ENCODE measurements at regions not wholly inside any gene's neighbourhood (a gene's known extent, or its start where the extent isn't known, plus 50 kb on each side); places are given as distances from the start of the nearest gene placed in this dataset.
"Not testable (repeated sequence)": the region's sequence is repeated elsewhere in the genome, so short reads cannot be mapped to it uniquely, and the experiment has no call there.

DNA sequence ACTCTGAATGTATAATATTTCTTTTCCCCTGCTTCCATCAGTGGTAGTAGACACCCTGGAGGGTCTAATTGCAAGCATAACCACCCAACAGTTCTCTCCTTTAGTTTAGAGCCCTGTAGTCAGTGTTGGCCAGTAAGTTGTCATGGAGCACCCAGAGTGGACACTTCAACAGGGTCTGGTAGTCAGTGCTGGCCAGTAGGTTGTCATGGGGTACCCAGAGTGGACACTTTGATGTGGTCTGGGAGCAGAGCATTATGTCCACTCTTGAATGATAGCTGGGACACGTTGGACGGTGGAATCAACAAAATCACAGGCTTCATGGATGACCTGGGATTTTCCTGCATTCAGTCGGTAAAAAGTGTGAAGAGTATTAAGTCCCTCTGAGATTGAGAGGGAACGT, 864.9 kb upstream of the TPTE start:
- H3K27ac Mint-ChIP-seq; DNase-seq (ENCODE audit: low spot score in 2 of 2, unreplicated experiment in 2 of 2); H3K4me3 Mint-ChIP-seq; H3K36me3 Mint-ChIP-seq; H3K4me1 Mint-ChIP-seq; H3K27me3 Mint-ChIP-seq (ENCODE audit: low read depth): not testable (repeated sequence)
- peaks cover 27% of the 10 kb centered on the region for H3K9me3 Mint-ChIP-seq

DNA sequence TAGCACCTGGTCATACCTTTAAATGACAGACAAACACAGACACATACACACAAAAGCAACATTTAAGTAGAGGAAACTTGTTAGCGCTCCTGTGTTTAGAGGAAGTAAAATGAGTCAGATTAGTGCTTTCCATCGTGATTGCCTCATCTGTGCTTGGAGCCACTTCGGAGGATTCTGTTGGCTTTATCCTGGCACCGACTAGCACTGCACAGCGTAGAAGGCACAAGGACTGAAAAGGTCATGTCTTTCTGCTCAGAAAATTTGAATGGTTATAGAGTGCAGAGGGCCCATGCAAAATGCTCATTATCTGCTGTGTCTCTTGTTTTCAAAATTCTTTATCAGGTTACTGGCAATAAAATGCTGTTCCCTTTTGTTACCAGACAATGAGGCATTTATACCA, 863.6 kb upstream of the TPTE start:
- not testable (repeated sequence) for H3K27ac Mint-ChIP-seq; H3K36me3 Mint-ChIP-seq; H3K4me3 Mint-ChIP-seq; DNase-seq (ENCODE audit: low spot score in 2 of 2, unreplicated experiment in 2 of 2); H3K4me1 Mint-ChIP-seq; H3K27me3 Mint-ChIP-seq (ENCODE audit: low read depth)
- H3K9me3 Mint-ChIP-seq: peaks cover 17% of the 10 kb centered on the region

DNA sequence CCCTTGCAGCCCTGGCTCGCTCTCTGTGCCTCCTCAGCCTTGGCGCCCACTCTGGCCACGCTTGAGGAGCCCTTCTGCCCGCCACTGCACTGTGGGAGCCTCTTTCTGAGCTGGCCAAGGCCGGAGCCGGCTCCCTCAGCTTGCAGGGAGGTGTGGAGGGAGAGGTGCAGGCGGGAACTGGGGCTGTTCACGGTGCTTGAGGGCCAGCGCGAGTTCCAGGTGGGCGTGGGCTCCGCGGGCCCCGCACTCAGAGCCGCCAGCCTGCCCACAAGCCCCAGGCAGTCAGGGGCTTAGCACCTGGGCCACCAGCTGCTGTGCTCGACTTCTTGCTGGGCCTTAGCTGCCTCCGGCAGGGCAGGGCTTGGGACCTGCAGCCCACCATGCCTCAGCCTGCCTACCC, 861.5 kb upstream of the TPTE start:
- H3K36me3 Mint-ChIP-seq; H3K4me3 Mint-ChIP-seq; H3K27me3 Mint-ChIP-seq (ENCODE audit: low read depth); H3K27ac Mint-ChIP-seq; H3K4me1 Mint-ChIP-seq; DNase-seq (ENCODE audit: low spot score in 2 of 2, unreplicated experiment in 2 of 2): not testable (repeated sequence)
- H3K9me3 Mint-ChIP-seq: peaks cover 15% of the 10 kb centered on the region

DNA sequence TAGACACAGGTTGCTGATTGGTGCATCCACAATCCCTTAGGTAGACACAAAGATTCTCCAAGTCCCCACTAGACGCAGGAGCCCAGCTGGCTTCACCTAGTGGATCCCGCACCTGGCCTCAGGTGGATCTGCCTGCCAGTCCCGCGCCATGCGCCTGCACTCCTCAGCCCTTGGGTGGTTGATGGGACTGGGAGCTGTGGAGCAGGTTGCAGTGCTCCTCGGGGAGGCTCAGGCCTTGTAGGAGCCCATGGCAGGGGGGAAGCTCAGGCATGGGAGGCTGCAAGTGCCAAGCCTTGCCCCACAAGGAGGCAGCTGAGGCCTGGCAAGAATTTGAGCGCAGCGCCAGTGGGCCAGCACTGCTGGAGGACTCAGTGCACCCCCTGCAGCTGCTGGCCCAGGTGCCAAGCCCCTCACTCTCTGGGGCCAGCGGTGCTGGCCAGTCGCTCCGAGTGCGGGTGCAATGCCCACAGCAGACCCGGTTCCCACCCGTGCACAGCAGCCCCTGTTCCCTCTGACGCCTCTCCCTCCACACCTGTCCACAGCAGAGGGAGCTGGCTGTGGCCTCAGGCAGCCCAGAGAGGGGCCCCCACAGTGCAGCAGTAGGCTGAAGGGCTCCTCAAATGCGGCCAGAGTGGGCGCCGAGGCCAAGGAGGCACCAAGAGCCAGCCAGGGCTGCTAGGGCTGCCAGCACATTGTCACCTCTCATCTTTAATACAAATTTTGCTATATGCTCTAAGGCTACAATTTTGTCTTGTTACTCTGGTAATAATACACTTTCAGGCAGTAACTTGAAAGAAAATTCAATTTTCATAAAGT, 857.3 kb upstream of the TPTE start:
- H3K4me1 Mint-ChIP-seq; H3K27ac Mint-ChIP-seq; DNase-seq (ENCODE audit: low spot score in 2 of 2, unreplicated experiment in 2 of 2): not testable (repeated sequence)

DNA sequence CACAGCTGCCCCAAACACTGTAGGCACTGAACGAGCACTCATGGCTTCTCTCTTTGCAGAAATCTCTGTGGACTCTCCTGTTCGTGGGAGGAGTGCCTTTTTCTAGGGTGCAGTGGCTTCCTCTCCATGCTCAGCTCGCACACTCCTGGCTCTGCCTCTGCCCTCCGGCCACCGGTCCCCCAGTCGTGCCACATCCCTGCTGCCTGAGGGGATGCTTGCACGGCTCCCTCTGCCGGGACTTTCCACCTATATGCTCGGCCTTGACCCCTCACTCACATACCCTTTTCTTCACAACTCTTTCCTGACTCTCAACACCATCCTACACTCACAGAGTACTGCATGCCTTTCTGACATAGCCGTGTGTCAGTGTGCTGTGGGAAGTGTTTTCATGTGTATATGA, 845.6 kb upstream of the TPTE start:
- not testable (repeated sequence) for H3K4me3 Mint-ChIP-seq; H3K27ac Mint-ChIP-seq; H3K27me3 Mint-ChIP-seq (ENCODE audit: low read depth); H3K36me3 Mint-ChIP-seq; H3K4me1 Mint-ChIP-seq; H3K9me3 Mint-ChIP-seq; DNase-seq (ENCODE audit: low spot score in 2 of 2, unreplicated experiment in 2 of 2)

More for the DNA sequence above, 857.3 kb upstream of the TPTE start:
- not testable (repeated sequence) for H3K27me3 Mint-ChIP-seq (ENCODE audit: low read depth); H3K9me3 Mint-ChIP-seq; H3K4me3 Mint-ChIP-seq; H3K36me3 Mint-ChIP-seq

DNA sequence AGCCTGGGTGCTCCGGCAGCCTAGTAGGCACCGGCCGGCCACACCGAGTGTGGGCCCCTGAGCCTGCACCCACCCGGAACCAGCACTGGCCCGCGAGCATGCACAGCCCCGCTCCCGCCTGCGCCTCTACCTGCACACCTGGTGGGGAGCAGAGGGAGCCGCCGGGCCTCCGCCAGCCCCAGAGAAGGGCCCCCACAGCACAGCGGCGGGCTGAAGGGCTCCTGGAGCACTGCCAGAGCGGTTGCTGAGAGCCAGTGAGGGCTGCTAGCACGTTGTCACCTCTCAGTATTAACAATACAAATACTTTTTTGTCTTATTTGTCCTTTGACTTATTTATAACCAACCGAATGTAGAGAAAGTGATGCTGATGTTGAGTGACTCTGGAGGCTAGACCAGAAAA, 842.4 kb upstream of the TPTE start:
- not testable (repeated sequence) for H3K27me3 Mint-ChIP-seq (ENCODE audit: low read depth); DNase-seq (ENCODE audit: low spot score in 2 of 2, unreplicated experiment in 2 of 2); H3K9me3 Mint-ChIP-seq; H3K4me1 Mint-ChIP-seq; H3K27ac Mint-ChIP-seq; H3K4me3 Mint-ChIP-seq; H3K36me3 Mint-ChIP-seq

DNA sequence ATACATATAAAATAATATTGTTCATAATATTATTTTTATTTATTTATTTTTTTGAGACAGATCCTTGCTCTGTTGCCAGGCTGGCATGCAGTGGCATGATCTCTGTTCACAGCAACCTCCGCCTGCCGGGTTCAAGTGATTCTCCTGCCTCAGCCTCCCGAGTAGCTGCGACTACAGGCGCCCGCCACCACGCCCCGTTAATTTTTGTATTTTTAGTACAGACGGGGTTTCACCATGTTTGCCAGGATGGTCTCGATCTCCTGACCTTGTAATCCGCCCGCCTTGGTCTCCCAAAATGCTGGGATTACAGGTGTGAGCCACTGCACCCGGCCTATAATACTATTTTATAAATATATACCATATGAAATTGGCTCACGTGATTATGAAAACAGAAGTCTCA, 832.4 kb upstream of the TPTE start:
- not testable (repeated sequence) for H3K27ac Mint-ChIP-seq; H3K9me3 Mint-ChIP-seq; H3K4me3 Mint-ChIP-seq; DNase-seq (ENCODE audit: low spot score in 2 of 2, unreplicated experiment in 2 of 2); H3K36me3 Mint-ChIP-seq; H3K4me1 Mint-ChIP-seq; H3K27me3 Mint-ChIP-seq (ENCODE audit: low read depth)

DNA sequence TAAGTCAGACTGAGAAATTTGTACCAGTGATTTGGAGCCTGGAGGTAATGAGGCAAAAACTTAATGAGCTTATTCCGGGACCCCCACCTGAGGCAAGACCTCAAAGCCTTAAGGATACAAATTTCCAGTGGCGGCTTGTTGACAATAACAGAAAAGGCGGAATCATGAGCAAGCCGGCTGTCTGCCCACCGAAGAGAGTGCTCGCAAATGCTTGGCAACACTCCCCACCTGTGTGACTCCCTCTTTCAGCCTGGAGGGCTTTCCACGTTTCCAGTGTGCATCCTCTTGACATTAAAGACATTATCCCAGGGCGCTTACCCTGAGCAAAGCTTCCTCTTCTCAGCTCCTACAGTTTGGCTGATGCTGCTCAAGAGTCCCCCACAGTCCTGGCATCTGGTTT, 830.4 kb upstream of the TPTE start:
- not testable (repeated sequence) for H3K36me3 Mint-ChIP-seq; H3K4me3 Mint-ChIP-seq; H3K4me1 Mint-ChIP-seq; DNase-seq (ENCODE audit: low spot score in 2 of 2, unreplicated experiment in 2 of 2); H3K27me3 Mint-ChIP-seq (ENCODE audit: low read depth); H3K9me3 Mint-ChIP-seq; H3K27ac Mint-ChIP-seq

DNA sequence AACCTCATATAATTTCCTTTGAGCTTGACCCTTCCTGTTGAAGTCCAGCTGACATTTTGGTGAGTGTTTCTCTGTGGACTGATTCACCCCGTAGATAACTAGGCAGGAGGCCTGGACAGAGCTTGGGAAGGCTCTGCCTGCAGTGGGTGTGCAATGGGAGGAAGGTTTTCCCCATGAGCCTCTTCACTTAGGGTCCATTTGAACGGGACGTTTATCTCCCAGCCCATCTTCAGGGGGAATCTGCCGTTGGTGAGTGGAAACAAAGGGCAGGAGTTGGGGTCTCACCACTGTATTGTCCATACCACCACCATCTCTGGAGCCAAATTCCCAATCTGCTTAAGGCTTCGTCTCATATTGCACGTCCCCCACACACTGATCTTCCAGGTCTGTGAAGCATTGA, 825.6 kb upstream of the TPTE start:
- H3K27ac Mint-ChIP-seq; H3K9me3 Mint-ChIP-seq; DNase-seq (ENCODE audit: low spot score in 2 of 2, unreplicated experiment in 2 of 2); H3K27me3 Mint-ChIP-seq (ENCODE audit: low read depth); H3K4me3 Mint-ChIP-seq; H3K36me3 Mint-ChIP-seq; H3K4me1 Mint-ChIP-seq: not testable (repeated sequence)

DNA sequence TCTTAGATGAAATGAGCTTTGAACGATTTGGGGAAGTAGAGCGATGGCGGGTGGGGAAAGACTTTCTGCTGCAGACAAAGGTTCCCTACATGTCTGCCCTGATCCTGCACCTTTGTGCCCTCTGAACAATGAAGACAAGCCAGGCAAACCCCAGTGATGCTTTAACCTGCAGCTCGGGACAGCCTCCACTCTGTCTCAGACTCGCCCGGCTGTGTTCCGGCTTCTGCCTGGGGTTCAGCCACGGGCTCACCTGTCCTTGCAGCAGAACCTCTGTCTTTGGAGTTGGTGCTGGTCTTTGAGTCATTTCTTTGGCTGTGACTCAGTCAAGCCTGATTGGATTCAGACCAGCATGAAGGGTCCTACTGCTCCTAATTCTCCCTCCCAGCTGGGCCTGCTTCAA, 823.6 kb upstream of the TPTE start:
- not testable (repeated sequence) for H3K36me3 Mint-ChIP-seq, H3K4me3 Mint-ChIP-seq

DNA sequence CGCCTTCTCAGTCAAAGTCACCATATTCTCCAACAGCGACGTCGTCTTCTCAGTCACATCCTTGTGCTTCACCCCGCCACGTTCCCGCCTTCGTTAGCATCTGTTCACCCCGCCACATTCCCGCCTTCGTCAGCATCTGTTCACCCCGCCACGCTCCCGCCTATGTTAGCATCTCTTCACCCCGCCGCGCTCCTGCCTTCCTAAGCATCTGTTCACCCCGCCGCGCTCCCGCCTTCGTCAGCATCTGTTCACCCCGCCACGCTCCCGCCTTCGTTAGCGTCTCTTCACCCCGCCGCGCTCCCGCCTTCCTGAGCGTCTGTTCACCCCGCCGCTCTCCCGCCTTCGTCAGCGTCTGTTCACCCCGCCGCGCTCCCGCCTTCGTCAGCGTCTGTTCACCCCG, 816.4 kb upstream of the TPTE start:
- H3K27ac Mint-ChIP-seq; DNase-seq (ENCODE audit: low spot score in 2 of 2, unreplicated experiment in 2 of 2); H3K27me3 Mint-ChIP-seq (ENCODE audit: low read depth); H3K36me3 Mint-ChIP-seq; H3K9me3 Mint-ChIP-seq; H3K4me3 Mint-ChIP-seq; H3K4me1 Mint-ChIP-seq: not testable (repeated sequence)

More for the DNA sequence above, 823.6 kb upstream of the TPTE start:
- H3K27ac Mint-ChIP-seq; H3K9me3 Mint-ChIP-seq; H3K4me1 Mint-ChIP-seq; H3K27me3 Mint-ChIP-seq (ENCODE audit: low read depth); DNase-seq (ENCODE audit: low spot score in 2 of 2, unreplicated experiment in 2 of 2): not testable (repeated sequence)

DNA sequence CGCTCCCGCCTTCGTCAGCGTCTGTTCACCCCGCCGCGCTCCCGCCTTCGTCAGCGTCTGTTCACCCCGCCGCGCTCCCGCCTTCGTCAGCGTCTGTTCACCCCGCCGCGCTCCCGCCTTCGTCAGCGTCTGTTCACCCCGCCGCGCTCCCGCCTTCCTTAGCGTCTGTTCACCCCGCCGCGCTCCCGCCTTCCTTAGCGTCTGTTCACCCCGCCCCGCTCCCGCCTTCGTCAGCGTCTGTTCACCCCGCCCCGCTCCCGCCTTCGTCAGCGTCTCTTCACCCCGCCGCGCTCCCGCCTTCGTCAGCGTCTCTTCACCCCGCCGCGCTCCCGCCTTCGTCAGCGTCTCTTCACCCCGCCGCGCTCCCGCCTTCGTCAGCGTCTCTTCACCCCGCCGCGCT, 815.9 kb upstream of the TPTE start:
- H3K4me1 Mint-ChIP-seq; H3K27ac Mint-ChIP-seq; H3K9me3 Mint-ChIP-seq; H3K4me3 Mint-ChIP-seq; H3K27me3 Mint-ChIP-seq (ENCODE audit: low read depth); H3K36me3 Mint-ChIP-seq; DNase-seq (ENCODE audit: low spot score in 2 of 2, unreplicated experiment in 2 of 2): not testable (repeated sequence)

DNA sequence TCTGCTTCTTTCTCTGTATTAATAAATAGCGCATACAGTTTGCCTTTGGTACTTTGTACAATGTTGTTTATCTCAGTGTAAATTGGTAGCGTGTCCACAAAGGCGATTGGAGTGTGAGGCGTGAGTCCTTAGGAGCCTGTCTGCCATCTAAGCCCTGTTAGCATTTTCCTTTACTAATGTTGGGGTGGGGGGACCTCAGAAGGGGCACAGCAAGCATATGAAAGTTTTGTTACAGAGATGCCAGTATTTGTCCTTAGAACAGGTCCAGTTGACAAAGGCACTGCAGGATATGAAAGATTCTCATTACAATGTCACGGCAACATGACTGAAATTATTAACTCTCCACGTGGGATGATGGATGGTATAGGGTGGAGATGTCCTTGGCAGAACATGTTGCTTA, 796.8 kb upstream of the TPTE start:
- not testable (repeated sequence) for H3K4me1 Mint-ChIP-seq; H3K27ac Mint-ChIP-seq; H3K36me3 Mint-ChIP-seq; H3K27me3 Mint-ChIP-seq (ENCODE audit: low read depth); H3K4me3 Mint-ChIP-seq; DNase-seq (ENCODE audit: low spot score in 2 of 2, unreplicated experiment in 2 of 2)
- peaks cover 52% of the 10 kb centered on the region for H3K9me3 Mint-ChIP-seq

DNA sequence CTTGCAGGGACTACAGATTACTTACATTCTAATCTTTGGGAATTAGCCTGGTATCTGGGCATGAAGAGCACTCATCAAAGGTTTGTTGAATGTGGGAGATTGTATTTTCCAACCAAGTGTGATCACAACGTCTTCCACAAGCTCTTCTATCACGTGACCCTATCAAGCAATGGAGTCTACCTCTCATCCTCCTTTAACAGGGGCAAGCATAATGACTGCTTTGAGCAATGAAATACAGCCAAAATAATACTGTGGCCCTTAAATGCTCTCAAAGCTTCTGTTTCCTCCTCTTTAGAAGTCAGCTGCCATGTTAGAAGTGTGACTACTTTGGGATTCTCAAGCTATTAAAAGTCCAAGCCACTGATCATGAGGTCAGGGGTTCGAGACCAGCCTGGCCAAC, 794.2 kb upstream of the TPTE start:
- not testable (repeated sequence) for H3K27me3 Mint-ChIP-seq (ENCODE audit: low read depth); H3K36me3 Mint-ChIP-seq; H3K4me1 Mint-ChIP-seq; H3K27ac Mint-ChIP-seq; H3K4me3 Mint-ChIP-seq; DNase-seq (ENCODE audit: low spot score in 2 of 2, unreplicated experiment in 2 of 2)
- H3K9me3 Mint-ChIP-seq: peaks cover 52% of the 10 kb centered on the region
